GM19395 (cell line): ENCODE measurements at regions not wholly inside any gene's neighbourhood (a gene's known extent, or its start where the extent isn't known, plus 50 kb on each side); places are given as distances from the start of the nearest gene placed in this dataset.
"Not testable (repeated sequence)": the region's sequence is repeated elsewhere in the genome, so short reads cannot be mapped to it uniquely, and the experiment has no call there.

Source experiments
- ATAC-seq: cut with Tn5 transposase; IDR thresholded peaks from one replicate; pipeline ENCODE4 v1.9.1; 2021; ENCODE audit warnings: mild to moderate bottlenecking, moderate library complexity; ENCODE audit not compliant: unreplicated experiment

DNA sequence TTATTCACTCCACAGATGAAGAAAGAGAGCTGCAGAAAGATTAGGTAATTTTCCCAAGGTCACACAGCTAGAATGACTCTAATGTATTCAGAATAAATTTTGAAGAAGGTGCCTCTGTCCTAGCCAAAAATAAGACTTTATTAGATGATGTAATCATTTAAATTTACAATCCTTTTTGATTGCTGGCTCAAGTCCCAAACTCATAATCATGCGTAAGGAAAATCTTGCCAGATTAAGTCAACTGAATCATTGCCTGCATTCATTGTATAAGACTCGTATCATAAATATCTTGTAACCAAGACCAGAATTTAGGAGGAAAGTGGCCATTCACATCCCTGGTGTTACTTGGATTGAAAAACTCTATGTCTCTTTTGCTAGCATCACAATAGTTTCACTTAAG lies 53.1 kb upstream of the STK39 start:
- no peak for ATAC-seq

- ATAC-seq, result no peak
Measured at GRCh38 chr2:168304024-168304681, 56.8 kb upstream of the STK39 start.

DNA sequence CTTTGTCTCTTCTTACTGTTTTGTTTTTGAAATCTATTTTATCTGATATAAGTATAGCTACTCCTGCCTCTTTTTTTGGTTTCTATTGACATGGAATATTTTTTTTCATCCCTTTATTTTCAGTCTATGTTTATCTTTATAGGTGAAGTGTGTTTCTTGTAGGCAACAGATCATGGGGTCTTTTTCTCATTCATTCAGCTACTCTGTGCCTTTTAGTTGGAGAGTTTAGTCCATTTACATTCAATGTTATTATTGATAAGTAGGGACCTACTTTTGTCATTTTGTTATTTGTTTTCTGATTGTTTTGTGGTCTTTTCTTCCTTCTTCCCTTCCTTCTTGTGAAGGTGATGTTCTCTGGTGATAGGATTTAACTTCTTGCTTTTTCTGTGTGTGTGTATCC lies 60.0 kb upstream of the STK39 start:
- ATAC-seq, result no peak

DNA sequence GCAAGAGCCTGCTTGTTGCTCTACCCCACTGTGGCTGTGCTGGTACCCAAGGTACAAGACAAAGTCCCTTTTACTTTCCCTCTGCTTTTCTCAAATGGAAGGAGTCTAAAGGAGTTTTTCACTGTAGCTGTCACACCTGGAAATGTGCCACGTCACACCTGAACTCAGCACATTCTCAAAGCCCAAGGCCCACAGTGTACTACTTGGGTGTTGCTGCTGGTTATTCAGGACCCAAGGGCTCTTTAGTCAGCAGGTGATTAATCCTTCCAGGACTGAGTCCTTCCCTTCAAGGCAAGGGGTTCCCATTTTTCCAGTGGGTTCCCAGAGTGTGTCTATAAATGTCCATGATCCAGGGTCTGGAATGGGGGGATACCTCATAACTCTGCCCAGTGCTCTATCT lies 63.2 kb upstream of the STK39 start:
- ATAC-seq, result no peak

DNA sequence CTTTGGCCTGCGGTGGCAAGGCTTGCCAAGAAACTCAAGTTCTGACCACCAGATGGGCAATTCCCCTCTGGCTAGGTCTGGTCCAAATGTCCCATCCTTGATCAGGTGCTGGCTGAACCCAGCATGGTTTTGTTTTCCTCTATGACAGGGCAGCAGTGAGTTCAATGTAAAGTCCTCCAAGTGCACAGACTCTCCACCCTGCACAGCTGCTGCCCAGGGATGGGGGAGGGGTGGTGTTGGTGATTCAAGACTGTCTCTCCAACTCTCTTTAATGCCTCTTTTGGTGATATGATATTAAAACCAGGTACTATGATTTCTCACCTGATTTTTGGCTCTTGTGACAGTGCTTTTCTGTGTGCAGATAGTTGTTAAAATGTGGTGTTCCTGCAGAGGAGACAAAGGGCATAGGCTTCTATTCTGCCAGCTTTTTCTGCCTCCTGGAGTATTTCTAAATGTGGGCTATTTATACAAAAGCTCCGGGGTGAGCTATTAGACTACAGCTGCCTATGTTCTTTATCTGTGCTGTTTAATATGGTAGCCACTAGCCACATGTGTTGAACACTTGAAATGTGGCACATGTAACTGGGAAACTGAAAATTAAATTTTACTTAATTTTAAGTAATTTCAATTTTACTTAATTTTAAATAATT lies 64.0 kb upstream of the STK39 start:
- no peak for ATAC-seq

DNA sequence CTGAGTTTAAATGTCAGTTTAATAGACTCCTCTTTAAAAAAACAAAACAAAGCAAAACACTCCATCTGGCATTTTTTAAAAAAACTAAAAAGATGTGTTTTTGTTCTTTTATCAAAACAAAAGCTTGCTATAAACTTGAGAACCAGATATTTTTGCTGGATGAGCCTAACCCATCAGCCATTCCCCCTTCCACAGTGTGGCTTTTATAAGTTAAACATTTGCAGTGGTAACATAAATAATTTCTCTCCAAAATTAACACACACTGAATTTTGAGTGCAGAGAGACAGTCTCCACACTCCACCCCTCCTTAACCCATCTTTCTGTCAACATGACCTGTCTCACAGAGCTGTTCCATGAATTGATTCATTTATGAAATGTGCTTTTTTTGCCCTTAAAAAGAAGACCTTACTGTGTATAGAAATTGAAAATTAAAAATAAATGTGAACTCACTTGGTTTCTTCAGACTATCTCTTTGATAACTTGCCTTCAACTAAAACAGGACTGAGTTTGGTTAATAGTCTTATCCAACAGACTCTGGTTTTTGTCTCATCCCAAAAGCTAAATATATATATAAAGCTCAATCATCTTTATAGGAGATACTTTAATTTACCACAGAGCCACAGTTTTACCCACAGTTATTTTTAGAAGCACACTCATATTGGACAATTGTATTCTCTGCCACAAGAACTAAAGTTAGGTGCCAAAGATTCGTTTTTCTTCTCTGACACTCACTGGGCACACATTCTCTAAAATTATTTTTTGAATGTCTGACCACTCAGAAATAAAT lies 64.8 kb upstream of the STK39 start:
- ATAC-seq, result no peak

DNA sequence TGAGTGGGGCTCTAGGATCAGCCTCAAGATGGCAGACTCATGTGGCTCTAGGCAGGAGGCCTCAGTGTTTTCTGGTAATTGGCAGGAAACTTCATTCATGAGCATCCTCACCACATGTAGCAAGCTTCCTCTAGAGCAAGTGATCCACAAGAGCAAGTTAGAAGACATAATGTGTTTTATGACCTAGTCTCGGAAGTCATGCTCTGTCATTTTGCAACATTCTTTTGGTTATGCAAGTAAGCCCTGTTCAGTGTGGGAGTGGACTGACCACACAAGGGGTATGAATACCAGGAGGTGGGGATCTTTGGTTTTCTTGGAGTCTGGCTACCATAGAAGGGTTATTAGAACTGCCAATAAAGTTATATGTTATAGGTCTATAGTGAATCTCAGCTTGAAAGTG lies 66.8 kb upstream of the STK39 start:
- no peak for ATAC-seq

- ATAC-seq, result no peak
Measured at GRCh38 chr2:168315331-168316072, 68.1 kb upstream of the STK39 start.

DNA sequence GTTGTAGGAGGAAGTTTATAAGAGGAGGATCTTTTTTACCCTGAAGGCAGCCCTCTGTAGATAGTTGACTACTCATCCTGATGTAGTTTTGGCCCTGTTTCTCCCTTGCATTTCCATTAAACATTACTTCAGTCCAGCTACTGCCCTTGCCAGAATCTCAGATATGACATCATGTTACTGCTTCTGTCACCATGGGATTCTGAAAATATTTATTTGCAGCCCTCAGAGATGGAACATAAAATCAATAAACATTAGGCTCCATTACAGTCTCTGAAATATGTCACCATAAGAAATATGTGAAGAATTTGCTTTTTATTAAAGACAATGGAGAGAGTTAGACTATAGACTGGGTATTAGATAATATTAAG lies 68.7 kb upstream of the STK39 start:
- ATAC-seq, result no peak

GRCh38 chr2:168317282-168317681 lies 69.9 kb upstream of the STK39 start:
- ATAC-seq, result no peak

GRCh38 chr2:168320267-168320666 lies 72.9 kb upstream of the STK39 start:
- no peak for ATAC-seq

DNA sequence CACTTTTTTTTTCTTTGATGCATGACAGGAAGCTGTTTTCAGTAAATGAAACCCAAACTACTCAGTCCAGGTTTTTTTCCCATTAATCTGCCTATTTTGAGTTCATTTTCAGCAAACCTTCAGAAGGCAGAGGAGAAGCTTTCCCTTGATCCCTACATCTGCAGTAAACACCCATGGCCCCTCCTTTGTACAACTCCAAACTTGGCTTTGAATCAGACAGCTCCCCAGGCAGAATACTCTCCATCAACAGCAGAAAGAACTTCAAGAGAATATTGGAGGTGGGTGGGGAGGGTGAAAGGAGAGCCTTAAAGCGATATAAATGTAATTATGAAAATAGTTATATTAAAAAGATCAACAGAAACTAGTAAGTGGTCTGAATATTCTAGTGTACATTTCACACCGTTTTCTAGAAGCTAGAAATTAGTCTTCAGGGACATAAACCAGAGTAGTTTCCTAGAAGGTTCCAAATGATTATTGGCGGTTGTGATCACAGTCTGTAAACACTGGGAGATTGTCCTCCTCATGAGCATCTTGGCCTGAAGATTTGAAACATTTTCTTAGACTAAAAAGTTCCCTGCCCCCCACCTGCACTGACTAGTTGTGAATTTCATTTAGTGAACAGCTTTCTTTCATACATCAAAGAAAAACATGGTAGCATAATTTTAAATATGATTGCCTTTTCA lies 75.1 kb upstream of the STK39 start:
- ATAC-seq, result no peak

- no peak for ATAC-seq
Measured at GRCh38 chr2:168323529-168324021, 76.2 kb upstream of the STK39 start.

GRCh38 chr2:168326572-168326971 lies 79.2 kb upstream of the STK39 start:
- ATAC-seq, result no peak

DNA sequence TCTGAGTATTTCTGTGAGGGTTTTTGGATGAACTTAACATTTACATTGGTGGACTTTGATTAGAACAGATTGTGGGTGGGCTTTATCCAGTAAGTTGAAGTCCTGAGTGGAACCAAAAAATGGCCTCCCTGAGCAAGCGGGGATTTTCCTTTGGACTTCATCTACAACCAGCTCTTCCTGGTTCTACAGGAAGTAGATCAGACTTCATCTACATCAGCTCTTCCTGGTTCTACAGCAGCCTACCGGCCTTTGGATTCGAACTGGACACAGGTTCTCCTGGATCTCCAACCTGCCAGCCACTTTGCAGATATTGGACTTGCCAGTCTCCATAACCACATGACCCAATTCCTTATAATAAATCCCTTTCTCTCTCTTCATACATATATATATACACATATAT lies 79.9 kb upstream of the STK39 start:
- no peak for ATAC-seq

DNA sequence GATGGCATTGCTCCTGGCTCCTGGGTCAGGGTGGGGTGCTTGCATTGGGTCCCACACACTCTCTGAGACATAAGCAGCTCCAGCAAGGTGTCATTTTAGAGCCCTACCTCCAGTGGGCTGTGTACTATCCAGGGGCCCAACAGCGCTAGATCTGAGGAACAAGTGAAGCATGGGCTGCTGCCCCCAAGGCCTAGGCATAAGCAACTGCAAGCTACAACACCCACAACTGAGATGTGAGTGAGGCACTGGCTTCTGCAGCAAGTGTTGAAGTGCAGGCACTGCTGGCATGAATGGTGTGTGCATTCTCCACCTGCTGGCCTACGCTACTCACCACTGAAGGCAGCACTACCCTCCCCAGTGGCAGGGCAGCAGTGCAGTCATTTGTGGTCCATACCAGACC lies 81.0 kb upstream of the STK39 start:
- ATAC-seq, result no peak

DNA sequence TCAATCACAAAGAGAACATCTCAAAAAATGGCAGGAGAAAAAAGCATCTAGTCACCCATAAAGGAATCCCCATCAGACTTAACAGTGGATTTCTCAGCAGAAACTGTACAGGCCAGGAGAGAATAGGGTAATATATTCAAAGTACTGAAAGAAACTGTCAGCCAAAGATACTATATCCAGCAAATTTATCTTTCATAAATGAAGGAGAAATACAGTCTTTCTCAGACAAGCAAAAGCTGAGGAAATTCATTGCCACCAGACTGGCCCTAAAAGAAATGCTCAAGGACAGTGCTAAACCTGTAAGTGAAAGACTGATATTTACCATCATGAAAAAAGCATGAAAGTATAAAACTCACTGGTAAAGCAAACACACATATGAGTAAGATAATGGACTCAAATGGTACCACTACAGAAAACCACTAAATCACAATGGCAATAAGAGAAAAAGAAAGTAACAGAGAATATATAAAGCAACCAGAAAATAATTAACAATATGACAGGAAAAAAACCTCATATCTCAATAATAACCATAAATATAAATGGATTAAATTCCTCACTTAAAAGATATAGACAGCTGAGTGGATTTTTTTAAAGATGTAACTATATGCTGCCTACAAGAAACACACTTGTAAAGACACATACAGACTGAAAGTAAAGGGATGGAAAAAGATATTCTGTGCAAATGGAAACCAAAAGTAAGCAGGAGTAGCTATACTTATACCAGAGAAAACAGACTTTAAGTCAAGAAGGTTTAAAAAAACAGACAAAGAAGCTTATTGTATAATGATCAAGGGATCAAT lies 83.4 kb upstream of the STK39 start:
- no peak for ATAC-seq

DNA sequence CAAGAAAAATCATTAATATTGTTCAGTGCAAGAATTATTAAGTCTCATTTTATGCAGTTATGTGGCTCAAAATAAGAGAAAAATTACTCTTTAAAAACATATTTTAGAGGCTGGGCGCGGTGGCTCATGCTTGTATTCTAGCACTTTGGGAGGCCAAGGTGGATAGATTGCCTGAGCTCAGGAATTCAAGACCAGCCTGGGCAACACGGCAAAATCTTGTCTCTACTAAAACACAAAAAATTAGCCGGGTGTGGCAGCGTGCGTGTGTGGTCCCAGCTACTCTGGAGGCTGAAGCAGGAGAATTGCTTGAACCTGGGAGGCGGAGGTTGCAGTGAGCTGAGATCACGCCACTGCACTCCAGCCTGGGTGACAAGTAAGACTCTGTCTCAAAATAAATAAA lies 87.9 kb upstream of the STK39 start:
- ATAC-seq, result not testable (repeated sequence)

DNA sequence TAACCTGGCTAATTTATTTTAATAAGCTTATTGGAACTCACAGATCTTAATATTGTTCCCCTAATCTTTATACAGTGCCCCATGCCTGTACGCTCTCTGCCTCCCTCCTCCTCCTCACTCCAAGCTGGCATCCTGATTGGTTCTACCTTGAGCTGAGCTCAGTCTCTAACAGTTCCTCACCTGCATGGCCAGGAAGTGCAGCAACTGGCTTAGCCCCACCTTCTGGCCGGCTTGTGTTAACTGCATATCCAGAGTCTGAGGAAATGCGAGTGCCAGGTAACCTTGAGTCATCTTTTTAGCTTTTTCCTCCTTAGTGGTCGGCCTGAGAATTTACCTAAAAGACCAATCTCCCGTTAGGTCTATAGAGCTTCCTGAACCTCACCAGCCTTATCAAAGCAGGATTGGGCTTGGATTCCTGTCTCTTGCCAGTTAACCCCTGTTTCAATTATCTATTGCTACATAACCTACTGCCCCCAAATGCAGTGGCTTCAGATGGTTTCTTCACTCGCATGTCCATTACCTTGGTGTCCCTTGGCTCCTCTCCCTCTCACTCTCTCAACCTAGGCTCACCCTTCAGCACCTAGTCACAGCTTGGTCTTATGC lies 89.5 kb upstream of the STK39 start:
- ATAC-seq, result no peak

DNA sequence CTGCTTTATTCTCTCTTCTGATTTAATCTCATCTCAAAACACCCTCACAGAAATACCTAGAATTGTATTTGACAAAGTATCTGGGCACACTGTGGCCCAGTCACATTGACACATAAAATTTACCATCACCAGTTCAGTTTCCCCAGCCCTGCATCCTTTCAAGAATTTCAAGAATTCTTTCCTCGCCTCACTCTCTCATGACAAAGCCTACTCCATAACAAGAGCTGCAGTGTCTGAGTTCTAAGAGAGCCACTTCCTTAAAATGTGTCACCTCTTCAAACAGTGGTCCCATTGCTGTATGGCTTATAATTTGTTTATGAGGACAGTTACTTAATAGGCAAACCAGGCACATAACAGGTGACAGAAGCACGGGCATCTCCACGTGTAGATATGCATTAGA lies 90.9 kb upstream of the STK39 start:
- ATAC-seq, result no peak
